NCI-H187 treated with DMSO at 0.1 percent for 48 hours (cell line): ENCODE measurements at regions not wholly inside any gene's neighbourhood (a gene's known extent, or its start where the extent isn't known, plus 50 kb on each side); places are given as distances from the start of the nearest gene placed in this dataset.

Source experiments
- DNase-seq: peaks from one replicate; lab custom pipeline; 2025; lab: John Stamatoyannopoulos, UW

GRCh38 chr3:73695841-73696240, 71.1 kb upstream of the PDZRN3 start:
- no peak for DNase-seq

- no peak for DNase-seq
Observed at GRCh38 chr3:73694983-73695757, 70.4 kb upstream of the PDZRN3 start.

GRCh38 chr3:73687106-73688004, 62.6 kb upstream of the PDZRN3 start:
- no peak for DNase-seq

- DNase-seq, result peak; percentile 8
Observed at GRCh38 chr3:73685061-73685460, 60.3 kb upstream of the PDZRN3 start.

GRCh38 chr3:73683706-73684105, 59.0 kb upstream of the PDZRN3 start:
- no peak for DNase-seq

GRCh38 chr3:73681610-73682009, 56.9 kb upstream of the PDZRN3 start:
- no peak for DNase-seq

GRCh38 chr3:73681198-73681597, 56.5 kb upstream of the PDZRN3 start:
- no peak for DNase-seq

- no peak for DNase-seq
Observed at GRCh38 chr3:73680391-73681095, 55.8 kb upstream of the PDZRN3 start.

GRCh38 chr3:73677336-73678024, 52.7 kb upstream of the PDZRN3 start:
- no peak for DNase-seq
